CD4-positive, alpha-beta T cell treated with Interleukin-17A for 4 hours (primary cell): ENCODE measurements at regions not wholly inside any gene's neighbourhood (a gene's known extent, or its start where the extent isn't known, plus 50 kb on each side); places are given as distances from the start of the nearest gene placed in this dataset.

Source experiments
- DNase-seq: peaks from one replicate; pipeline ENCODE4 v3.0.0-alpha.2; 2020; ENCODE audit warnings: mixed read lengths

- DNase-seq: no peak
Observed at GRCh38 chr13:34654647-34655046, 287.4 kb upstream of the NBEA start.

- no peak for DNase-seq
Observed at GRCh38 chr13:34655554-34655953, 286.5 kb upstream of the NBEA start.

GRCh38 chr13:34657716-34658115, 284.4 kb upstream of the NBEA start:
- no peak for DNase-seq

GRCh38 chr13:34667286-34668218, 274.5 kb upstream of the NBEA start:
- no peak for DNase-seq

- DNase-seq: no peak
Observed at GRCh38 chr13:34671137-34671536, 270.9 kb upstream of the NBEA start.

- no peak for DNase-seq
Observed at GRCh38 chr13:34672631-34673030, 269.4 kb upstream of the NBEA start.

- DNase-seq: no peak
Observed at GRCh38 chr13:34675626-34676025, 266.4 kb upstream of the NBEA start.

GRCh38 chr13:34678154-34678553, 263.9 kb upstream of the NBEA start:
- no peak for DNase-seq

- no peak for DNase-seq
Observed at GRCh38 chr13:34681405-34681955, 260.6 kb upstream of the NBEA start.

GRCh38 chr13:34695063-34695462, 247.0 kb upstream of the NBEA start:
- DNase-seq: no peak

GRCh38 chr13:34696296-34696695, 245.8 kb upstream of the NBEA start:
- DNase-seq: no peak

- no peak for DNase-seq
Observed at GRCh38 chr13:34696741-34697140, 245.3 kb upstream of the NBEA start.

- DNase-seq: no peak
Observed at GRCh38 chr13:34698945-34699344, 243.1 kb upstream of the NBEA start.

GRCh38 chr13:34700155-34700554, 241.9 kb upstream of the NBEA start:
- no peak for DNase-seq

- no peak for DNase-seq
Observed at GRCh38 chr13:34701919-34702318, 240.2 kb upstream of the NBEA start.

GRCh38 chr13:34708566-34709313, 233.3 kb upstream of the NBEA start:
- DNase-seq: no peak

GRCh38 chr13:34719060-34719875, 222.8 kb upstream of the NBEA start:
- DNase-seq: no peak

GRCh38 chr13:34720618-34721017, 221.5 kb upstream of the NBEA start:
- DNase-seq: no peak

- DNase-seq: no peak
Observed at GRCh38 chr13:34721631-34722595, 220.2 kb upstream of the NBEA start.

- DNase-seq: no peak
Observed at GRCh38 chr13:34722922-34723321, 219.1 kb upstream of the NBEA start.

- DNase-seq: no peak
Observed at GRCh38 chr13:34730961-34731360, 211.1 kb upstream of the NBEA start.

GRCh38 chr13:34731486-34731885, 210.6 kb upstream of the NBEA start:
- DNase-seq: no peak
